HT-29 (cell line): ENCODE measurements at regions not wholly inside any gene's neighbourhood (a gene's known extent, or its start where the extent isn't known, plus 50 kb on each side); places are given as distances from the start of the nearest gene placed in this dataset.
"Not testable (repeated sequence)": the region's sequence is repeated elsewhere in the genome, so short reads cannot be mapped to it uniquely, and the experiment has no call there.

Source experiments
- DNase-seq: peaks from one replicate; pipeline ENCODE4 v3.0.0-alpha.2; 2015; ENCODE audit warnings: low spot score

- DNase-seq = not testable (repeated sequence)
Observed at GRCh38 chr13:52324831-52325230, 81.1 kb downstream of the THSD1 start.

GRCh38 chr13:52319876-52320275 is 86.1 kb downstream of the THSD1 start:
- no peak for DNase-seq

- not testable (repeated sequence) for DNase-seq
Observed at GRCh38 chr13:52309833-52310232, 96.1 kb downstream of the THSD1 start.

DNA sequence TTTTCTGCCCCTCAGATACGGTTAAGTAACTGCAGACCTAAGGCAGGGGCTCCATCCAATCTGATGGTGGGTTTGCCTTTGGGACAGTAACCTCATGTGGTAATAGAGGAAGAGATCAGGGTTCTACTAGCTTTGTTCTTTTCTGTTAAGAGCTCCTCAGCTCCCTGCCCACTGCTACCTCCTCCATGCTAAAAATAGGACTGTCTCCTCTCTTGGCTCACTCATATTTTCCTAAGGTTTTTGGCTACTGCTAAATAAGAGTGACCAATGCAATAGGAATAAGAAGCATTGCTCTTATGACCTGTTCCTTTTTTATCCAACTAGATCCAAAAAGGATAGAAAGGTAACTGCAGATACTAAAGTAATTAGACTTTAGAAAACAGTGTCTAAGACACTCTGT is 99.6 kb downstream of the THSD1 start:
- DNase-seq = not testable (repeated sequence)

DNA sequence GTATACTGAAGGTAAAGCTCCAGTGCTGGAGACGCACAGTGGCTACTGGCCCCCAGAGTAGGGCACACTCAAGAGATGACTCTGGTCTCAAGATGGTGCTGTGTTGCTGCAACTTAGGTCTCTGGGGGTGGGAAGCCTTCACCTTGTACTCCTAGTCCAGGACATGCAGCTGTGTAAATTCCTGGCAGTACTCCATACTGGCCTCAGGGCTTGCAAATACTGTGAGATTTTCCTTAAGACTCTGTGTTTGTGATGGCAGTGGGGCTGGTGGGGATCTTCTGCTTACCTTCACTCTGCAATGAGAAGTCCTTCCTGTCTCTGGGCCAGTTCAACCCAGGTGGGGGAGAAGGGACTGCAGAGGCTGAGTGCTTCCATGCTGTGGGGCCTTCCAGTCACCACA is 102.9 kb downstream of the THSD1 start:
- DNase-seq = not testable (repeated sequence)

DNA sequence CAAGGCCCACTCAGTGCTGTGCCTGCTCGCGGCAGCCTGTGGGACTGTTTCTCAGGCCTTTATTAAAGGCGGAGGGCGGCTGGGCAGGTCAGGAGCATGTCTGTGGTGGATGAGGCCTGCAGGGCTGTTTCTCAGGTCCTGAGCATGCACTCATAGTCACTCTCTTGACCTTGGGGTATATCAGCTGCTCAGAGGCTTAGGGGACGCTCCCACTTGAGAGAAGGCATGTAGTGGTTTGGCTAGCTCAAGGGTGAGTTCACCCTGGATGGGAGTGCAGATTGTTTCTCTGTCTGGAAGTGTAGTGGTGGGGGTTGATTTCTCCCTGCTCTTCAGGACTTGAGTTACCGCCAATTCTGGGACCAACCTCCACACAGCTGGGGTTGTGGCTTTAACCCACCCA is 103.3 kb downstream of the THSD1 start:
- not testable (repeated sequence) for DNase-seq

- not testable (repeated sequence) for DNase-seq
Observed at GRCh38 chr13:52301810-52302400, 104.1 kb downstream of the THSD1 start.

GRCh38 chr13:52298079-52298661 is 107.8 kb downstream of the THSD1 start:
- not testable (repeated sequence) for DNase-seq

- not testable (repeated sequence) for DNase-seq
Observed at GRCh38 chr13:52288891-52289290, 117.1 kb downstream of the THSD1 start.

DNA sequence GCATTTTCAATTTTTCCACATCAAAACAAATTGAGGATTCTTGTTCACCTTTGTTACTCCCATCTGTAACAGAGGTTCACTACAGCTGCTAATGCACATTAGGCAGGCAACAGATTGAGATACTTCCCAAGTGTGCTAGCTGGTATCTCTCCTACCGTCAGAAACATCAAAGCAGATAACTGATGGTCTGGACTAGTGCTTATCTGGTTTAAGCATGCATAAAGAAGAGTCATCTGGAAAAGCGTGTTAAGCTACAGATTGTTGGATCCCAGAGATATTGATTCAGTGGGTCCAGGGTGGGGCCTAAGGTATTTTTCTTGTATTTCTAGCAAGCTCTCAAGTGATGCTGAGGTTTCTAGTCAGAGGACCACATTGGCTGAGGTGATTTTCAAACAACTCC is 122.0 kb upstream of the NEK3 start:
- not testable (repeated sequence) for DNase-seq

DNA sequence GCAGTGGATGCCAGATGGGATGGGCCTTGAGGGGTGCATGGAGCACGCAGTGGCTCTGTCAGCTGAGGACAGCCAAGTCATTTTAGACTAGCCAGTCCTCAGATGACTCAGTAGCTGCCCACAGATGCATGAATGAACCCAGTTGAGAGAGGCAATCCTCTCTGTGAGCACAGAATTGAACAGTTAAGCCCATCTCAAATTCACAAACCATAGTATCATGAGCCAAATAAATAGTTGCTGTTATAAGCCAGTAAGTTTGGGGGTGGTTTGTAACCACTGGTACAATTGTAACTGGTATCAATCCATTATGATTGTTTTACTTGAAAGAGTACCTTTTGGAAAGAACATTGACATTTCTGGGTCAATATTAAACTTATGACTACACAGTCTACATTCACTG is 120.0 kb upstream of the NEK3 start:
- not testable (repeated sequence) for DNase-seq

GRCh38 chr13:52254299-52254698 is 94.9 kb upstream of the NEK3 start:
- not testable (repeated sequence) for DNase-seq

DNA sequence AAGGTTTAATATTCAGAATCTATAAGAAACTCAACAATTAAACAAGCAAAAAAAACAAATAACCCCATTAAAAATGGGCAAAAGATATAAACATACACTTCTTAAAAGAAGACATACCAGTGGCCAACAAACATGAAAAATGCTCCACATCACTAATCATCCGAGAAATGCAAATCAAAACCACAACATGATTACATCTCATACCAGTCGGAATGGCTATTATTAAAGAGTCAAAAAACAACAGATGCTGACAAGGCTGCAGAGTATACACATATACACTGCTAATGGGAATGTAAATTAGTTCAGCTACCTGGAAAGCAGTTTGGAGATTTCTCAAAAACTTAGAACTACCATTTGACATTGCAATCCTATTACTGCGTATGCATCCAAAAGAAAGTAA is 81.4 kb upstream of the NEK3 start:
- not testable (repeated sequence) for DNase-seq

GRCh38 chr13:52235900-52236595 is 76.7 kb upstream of the NEK3 start:
- DNase-seq = peak; percentile 86

- not testable (repeated sequence) for DNase-seq
Observed at GRCh38 chr13:52234928-52235327, 75.5 kb upstream of the NEK3 start.

- not testable (repeated sequence) for DNase-seq
Observed at GRCh38 chr13:52223063-52223462, 63.7 kb upstream of the NEK3 start.

GRCh38 chr13:52213920-52214319 is 54.5 kb upstream of the NEK3 start:
- DNase-seq = not testable (repeated sequence)

DNA sequence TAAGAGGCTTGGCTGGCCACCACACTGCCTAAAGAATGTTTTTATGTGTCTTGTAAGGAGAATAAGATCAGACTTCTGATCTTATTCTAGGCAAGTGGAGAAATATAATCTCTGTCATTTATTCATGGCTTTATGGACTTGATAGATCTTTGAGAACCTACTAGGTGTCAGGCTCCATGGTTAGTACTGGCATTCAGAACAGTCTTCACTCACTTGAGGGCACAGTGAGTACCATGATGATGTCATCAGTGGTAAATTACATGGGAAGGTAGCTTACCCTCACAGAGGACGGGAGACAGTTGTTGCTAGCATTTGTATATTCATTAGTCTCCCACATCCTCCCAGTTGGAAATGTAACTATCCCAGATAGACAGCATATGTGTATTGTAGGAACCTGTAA is 53.5 kb upstream of the NEK3 start:
- DNase-seq = not testable (repeated sequence)

DNA sequence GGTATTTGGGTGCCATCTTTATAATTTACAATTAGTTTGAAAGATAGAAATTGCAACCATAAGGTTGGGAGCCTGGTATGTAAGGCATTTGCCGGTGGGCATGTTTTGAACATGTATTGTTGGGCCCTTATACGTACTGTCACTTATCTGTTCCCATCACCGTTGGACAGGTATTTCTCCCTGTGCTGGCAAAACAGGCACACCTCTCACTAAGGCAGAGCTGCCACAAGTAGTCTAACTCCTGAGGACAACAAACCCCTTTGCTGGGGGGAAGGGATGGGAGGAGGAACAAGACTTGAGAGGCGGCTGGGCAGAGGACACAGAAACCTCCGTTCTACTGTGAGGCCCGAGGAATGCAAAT is 52.0 kb upstream of the NEK3 start:
- DNase-seq = not testable (repeated sequence)

GRCh38 chr13:52210564-52211415 is 51.4 kb upstream of the NEK3 start:
- DNase-seq = not testable (repeated sequence)
